ENCODE measurements at regions not wholly inside any gene's neighbourhood (a gene's known extent, or its start where the extent isn't known, plus 50 kb on each side); places are given as distances from the start of the nearest gene placed in this dataset.

- no peak for DNase-seq
Measured at GRCh38 chr19:28971049-28971448, 241.9 kb downstream of the UQCRFS1 start.

DNA sequence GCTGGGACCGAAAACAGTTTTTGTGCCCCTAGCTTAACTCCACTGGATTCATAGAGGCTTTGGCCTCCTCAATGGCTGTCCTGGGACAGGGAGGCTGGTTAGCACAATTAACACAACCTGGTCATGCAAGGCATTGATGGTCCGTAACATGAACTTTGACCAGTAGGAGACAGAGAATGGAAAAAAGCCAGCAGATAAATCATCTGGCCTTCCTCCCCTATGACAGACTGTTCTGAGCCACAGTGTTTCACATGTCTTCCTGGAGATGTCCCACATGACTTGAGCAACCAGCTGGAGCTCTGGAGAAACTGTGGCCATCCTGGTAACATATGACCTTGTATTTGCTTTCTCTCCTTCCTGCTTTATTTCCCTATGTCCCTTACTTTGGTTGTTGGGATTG lies 244.2 kb downstream of the UQCRFS1 start:
- no peak for DNase-seq

GRCh38 chr19:28966737-28967399 lies 246.1 kb downstream of the UQCRFS1 start:
- no peak for DNase-seq

DNA sequence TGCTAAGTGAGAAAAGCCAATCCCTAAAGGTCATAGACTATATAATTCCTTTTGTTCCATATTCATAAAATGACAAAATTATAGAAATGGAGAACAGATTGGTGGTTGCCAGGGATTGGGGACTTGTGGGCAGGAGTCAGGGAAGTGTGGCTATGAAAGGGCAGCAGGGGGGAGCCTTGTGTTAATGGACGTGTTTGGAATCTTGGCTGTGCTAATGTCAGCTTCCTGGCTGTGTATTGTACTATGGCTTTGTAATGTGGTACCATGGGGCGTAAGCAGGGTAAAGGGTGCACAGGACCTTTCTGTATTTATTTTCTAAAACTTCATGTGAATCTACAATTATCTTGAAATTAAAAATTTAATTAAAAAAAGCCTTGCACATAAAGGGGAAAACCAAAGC lies 248.5 kb downstream of the UQCRFS1 start:
- no peak for DNase-seq

GRCh38 chr19:28963486-28964250 lies 249.3 kb downstream of the UQCRFS1 start:
- DNase-seq = no peak

GRCh38 chr19:28961772-28962500 lies 251.0 kb downstream of the UQCRFS1 start:
- DNase-seq = no peak

GRCh38 chr19:28960986-28961705 lies 251.8 kb downstream of the UQCRFS1 start:
- DNase-seq = no peak

DNA sequence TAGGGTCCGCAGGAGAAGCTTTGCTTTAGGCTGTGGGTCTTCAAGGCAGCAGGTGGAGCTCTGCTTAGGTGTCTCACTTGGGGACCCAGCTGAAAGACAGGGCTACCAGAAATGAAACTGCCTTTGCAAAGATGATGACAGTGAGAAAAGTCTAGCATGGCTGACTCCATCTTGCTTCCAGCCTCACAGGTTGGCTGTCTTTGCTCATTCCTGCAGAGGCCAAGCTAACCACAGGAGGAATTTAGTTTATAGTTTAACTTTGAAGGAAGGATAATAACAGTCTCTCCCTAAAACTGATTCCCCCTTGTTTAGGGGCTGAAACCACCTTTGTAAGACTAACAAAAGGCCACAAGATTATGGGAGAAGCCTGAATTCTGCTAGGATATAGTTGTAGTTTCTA lies 252.4 kb downstream of the UQCRFS1 start:
- no peak for DNase-seq

GRCh38 chr19:28956961-28957360 lies 256.0 kb downstream of the UQCRFS1 start:
- DNase-seq = no peak

DNA sequence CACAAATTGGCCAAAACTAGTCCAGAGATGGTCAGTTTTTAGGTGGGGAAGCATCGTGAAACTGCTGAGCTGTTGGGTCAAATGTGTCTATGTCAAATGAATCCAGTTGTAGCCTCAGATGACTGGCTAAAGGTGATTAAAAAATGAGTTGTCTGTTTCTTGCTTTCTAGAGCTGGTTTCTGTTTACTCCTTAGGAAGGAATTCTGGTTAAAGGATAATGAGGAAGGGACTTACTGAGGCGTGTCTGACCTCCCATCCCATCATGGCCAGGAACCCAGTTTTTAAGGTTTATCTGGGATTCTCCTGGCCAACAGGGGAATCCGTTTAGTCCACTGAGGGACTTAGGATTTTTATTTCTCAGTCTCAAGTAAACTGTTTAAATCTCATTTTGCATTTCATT lies 256.5 kb downstream of the UQCRFS1 start:
- no peak for DNase-seq

GRCh38 chr19:28949535-28949934 lies 263.4 kb downstream of the UQCRFS1 start:
- DNase-seq = no peak

- no peak for DNase-seq
Measured at GRCh38 chr19:28949027-28949426, 263.9 kb downstream of the UQCRFS1 start.

DNA sequence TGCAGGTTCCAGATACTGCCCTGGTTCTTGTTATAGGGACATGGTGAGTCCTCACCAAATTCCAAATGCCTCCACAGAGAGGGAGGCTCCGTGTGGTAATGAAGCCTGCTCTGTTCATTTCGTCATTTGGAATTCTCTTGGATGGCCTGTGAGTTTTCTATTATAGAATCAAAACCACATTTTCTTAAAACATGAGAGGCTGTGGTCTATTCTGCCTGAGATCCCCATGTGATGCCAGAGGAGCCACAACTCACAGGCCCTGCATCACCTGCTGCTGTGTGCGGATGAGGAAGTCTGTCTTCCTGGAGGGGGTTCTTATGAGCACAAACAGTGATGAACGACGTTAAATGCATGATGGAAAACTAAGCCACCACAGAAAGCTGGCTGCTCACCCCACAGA lies 264.4 kb downstream of the UQCRFS1 start:
- DNase-seq = no peak

GRCh38 chr19:28948026-28948425 lies 264.9 kb downstream of the UQCRFS1 start:
- DNase-seq = no peak

DNA sequence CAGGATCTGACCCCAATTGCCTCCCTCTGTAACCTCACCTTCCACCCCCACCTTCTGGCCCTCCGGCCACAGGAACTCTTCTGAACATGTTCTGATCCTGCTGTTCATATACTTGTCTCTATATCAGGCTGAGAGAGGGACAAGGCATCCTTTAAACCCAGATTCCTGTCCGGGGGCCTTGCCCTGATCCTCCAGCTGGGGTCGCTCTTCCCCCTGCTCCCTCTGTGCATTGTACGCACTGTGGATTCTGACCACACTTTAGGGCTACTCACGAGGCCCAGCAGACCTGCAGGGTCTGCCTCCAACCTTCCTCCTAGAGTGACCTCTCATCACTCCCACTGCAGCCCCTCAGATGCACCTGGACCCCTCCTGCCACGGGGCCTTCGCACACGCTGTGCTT lies 269.3 kb downstream of the UQCRFS1 start:
- DNase-seq = no peak

GRCh38 chr19:28941833-28942232 lies 271.1 kb downstream of the UQCRFS1 start:
- DNase-seq = no peak

GRCh38 chr19:28940751-28941500 lies 272.0 kb downstream of the UQCRFS1 start:
- no peak for DNase-seq

DNA sequence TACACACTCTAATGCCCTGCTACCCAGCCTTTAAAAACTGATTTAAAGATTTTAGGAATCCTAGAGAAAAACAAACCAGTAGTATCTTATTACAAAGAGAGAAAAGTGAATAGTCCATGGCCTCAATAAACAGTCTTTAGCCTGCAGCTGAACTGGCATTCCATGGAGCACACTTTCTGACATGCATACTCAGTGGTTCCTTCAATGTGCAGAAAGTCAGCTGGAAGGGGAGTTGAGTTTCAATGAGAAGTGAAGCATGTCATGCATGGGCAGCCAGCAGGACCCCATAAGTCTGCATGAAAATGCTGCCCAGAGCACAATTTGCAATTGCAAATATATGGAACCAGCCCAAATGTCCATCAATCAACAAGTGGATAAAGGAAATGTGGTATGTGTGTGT lies 273.7 kb downstream of the UQCRFS1 start:
- DNase-seq = no peak

GRCh38 chr19:28936001-28936400 lies 276.9 kb downstream of the UQCRFS1 start:
- DNase-seq = no peak

GRCh38 chr19:28934631-28935030 lies 278.3 kb downstream of the UQCRFS1 start:
- DNase-seq = no peak

- DNase-seq = no peak
Measured at GRCh38 chr19:28933039-28933438, 279.9 kb downstream of the UQCRFS1 start.

GRCh38 chr19:28932446-28932845 lies 280.5 kb downstream of the UQCRFS1 start:
- no peak for DNase-seq

DNA sequence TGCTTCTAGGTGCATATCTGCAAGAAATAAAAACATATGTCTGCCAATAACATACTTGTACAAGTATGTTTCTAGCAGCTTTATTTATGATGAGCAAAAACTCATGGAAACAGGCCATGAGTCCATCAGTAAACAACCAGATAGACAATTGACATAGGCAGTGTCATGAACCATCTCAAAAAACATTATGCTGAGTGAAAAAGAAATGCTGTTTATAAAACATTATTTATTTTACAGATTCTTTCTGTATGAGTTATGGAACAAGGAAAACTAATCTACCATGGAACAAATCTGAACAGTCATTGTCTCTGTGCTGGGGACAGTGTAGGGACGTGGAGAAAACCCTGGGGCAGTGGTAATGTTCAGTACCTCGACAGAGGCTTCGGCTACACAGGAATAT lies 283.9 kb downstream of the UQCRFS1 start:
- no peak for DNase-seq

Measured in hematopoietic multipotent progenitor cell treated with erythropoietin and hydrocortisone succinate and interleukin-3 and kit ligand, for 6 days (in vitro differentiated cells).